ENCODE measurements at regions not wholly inside any gene's neighbourhood (a gene's known extent, or its start where the extent isn't known, plus 50 kb on each side); places are given as distances from the start of the nearest gene placed in this dataset.
A peak's percentile ranks its signal among the peaks of the same experiment; 100 is the strongest.
"Not testable (repeated sequence)": the region's sequence is repeated elsewhere in the genome, so short reads cannot be mapped to it uniquely, and the experiment has no call there.

DNA sequence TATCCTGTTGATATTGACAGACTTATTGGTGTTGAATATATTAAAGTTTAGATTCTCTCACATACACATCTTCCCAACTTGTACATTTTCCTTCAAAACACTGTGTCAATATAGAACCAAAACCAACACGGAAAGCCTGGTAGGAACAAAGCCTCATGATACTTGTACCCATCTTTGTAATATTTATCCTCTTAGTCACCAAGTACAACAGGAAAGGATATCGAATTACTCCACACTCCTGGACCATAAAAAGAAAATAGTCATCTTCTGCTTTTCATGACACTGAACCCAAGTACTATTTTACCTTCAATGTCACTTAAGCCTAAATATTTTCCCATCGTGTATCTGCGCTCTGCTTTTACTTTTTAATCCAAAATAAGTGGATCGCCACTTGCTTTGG, 702.9 kb upstream of the PCDH9 start:
- DNase-seq (ENCODE audit: low read depth), result no peak

DNA sequence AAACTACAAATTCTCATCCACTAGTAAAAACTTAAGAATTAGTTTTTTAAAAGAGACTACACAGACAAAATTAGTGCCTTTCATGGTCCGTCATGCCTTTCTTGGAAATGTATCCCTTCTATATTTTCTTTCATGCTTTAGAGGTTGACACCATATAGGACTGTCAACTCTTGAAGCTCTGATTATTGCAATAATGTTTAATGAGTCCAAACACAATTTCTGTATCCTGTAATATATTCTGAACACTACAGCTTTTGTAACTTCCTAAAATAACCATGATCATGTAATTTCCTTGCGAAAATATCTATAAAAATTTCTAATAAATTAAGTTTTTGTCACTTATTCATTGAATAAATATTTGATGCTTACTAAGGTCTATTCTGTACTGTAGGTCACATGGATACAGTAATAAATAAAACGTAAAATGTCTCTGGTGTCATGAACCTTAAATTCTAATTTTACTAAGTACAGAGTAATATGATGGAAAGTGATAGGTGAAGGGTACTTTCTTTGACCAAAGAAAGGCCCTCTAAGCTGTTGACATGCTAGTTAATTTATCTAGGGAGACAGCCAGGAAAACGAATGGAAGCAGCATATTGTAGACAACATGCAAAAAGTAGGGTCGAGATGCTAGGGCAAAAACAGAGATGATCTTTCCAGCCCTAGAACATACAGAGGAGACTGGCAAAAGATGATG, 687.3 kb upstream of the PCDH9 start:
- no peak for DNase-seq (ENCODE audit: low read depth)

DNA sequence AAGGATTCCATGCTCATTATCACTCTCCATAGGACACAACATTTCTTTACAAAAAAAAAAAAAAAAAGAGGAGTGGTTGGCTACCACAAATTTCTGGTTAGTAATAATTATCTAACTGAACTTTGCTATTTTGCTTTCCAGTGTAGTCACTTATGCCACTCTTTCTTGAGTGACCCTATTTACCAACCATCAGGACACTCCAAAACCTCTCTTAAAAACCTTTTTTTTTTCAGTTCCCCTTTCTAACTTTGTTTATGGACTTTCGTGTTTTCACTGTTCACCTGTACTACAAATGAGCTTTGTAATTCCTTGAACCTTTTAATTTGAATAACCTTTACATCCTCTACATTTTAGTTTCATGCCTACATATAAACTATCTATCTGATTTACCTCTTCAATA, 686.5 kb upstream of the PCDH9 start:
- DNase-seq (ENCODE audit: low read depth), result no peak

DNA sequence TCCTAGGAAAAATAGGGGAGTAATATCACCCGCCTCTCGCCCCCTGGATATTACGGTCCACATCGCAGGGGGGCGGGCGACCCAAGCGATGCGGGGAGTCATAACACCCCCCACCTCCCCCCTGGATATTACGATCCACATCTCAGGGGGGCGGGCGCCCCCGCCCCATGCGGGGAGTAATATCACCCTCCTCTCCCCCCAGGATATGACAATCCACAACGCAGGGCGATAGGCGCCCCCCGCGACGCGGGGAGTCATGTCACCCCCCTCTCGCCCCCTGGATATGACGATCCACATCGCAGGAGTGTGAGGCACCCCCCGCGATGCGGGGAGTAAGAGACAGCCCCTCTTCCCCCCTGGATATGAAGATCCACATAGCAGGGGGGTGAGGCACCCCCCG, 684.4 kb upstream of the PCDH9 start:
- no peak for DNase-seq (ENCODE audit: low read depth)

DNA sequence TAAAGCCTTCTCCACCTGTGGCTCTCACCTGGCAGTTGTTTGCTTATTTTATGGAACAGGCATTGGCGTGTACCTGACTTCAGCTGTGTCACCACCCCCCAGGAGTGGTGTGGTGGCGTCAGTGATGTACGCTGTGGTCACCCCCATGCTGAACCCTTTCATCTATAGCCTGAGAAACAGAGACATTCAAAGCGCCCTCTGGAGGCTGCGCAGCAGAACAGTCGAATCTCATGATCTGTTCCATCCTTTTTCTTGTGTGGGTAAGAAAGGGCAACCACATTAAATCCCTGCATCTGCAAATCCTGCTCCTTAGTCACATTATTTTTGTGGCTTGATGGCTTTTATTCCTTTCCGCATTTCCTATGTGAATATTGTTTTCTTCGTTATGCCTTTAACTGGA, 672.8 kb upstream of the PCDH9 start:
- not testable (repeated sequence) for DNase-seq (ENCODE audit: low read depth)

DNA sequence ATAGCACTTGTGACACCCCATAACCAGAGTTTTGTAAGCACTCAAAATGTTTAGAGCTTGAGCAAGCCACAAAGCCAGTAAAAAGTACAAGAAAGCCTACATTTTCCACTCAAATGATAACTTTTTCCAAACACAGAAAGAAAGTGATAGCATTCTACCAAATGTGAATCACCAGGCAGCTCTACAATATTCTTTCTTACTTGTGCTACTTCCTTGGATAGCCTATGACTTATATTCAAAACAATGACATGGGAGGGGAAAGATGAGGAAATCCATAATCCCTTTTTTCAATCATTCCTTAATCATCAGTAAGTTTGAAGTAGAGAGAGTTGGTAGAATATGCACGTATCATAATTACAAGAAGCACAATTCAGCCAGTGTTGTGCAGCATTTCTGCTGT, 650.8 kb upstream of the PCDH9 start:
- DNase-seq (ENCODE audit: low read depth), result peak; percentile 25

DNA sequence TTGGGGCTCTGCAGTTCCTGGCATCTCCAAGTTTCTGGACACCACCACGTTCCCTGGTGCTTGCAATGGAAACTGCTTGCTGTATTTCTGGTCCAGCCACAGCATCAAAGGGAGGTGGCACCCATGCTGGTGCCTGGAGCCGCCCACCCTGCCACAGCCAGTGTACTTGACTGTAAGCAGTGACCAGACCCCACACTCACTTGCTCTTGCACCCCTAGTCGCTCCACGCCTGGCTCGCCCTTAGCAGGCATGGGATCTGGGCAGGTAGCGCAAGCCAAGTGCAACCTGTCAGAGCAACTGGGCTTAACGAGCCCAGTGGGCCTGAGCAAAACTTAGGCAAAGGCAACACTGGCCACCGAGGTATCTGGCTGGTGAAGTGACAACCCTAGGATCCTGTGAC, 648.2 kb upstream of the PCDH9 start:
- no peak for DNase-seq (ENCODE audit: low read depth)

DNA sequence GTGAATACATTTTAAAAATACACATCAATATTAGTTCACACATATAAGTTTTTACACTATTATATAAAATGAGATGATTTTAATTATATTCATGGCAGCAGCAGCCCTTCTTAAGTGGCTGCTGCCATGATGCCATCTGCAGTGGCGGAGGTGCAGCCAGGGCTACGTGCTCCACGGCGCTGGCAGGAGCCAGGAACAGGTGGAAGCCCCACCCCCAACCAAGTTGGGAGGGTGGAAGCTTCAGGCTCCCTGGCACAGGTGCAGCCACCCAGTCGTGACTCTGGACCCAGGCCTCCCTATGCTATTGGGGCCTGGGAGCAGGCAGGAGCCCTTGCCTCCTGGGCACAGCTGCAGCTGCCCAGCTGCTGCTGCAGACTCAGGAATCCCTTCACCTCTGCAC, 646.9 kb upstream of the PCDH9 start:
- DNase-seq (ENCODE audit: low read depth), result no peak

DNA sequence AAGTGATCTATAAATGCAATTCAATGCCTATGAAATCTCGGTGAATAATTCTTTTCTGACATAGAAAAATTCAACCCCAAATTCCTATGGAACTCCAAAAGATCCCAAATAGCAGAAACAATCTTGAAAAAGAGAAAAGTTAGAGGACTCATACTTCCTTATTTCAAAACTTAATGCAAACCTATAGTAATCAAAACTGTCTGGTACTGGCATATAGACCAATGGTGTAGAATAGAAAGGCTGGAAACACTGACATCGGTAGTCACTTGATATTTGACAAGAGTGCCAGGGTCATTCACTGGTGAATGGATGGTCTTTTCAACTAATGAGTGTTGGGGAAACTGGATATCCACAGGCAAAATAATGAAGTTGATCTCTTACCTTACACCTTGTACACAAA, 637.1 kb upstream of the PCDH9 start:
- no peak for DNase-seq (ENCODE audit: low read depth)

DNA sequence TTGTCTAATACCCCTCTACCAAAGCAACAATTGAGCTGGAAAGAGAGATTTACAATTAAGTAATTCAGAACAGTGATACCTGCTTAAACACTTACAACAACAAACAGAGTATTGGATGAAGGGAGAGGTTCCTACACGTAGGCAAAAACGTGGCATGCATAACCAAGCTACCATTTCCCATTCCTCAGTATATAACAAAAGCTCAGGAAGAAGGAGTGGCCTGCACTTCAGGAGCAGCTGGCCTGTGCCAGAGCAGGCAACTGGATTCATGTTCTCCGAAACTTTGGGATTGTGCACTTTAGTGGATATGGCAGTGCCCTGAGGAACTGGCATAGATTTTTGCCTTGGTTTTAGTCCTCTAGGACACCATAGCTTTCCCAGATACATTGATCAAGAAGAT, 630.2 kb upstream of the PCDH9 start:
- DNase-seq (ENCODE audit: low read depth), result no peak

DNA sequence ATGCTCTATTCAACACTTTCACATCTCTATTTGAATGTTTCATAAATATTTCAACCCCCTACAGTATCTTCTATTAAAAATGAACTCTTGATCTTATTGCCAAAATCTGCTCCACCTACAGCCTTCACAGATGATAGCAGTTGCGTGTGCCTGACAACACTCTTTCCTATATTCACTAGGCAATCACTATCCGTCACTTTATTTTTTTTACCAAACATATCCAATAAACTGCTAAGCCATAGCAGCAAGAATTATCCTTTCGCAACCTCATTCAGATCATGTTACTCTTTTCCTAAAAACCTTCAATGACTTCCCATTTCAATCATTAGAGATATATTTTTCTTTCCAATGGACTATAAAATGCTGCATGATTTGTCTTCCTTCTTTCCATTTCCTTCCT, 629.8 kb upstream of the PCDH9 start:
- DNase-seq (ENCODE audit: low read depth), result no peak

DNA sequence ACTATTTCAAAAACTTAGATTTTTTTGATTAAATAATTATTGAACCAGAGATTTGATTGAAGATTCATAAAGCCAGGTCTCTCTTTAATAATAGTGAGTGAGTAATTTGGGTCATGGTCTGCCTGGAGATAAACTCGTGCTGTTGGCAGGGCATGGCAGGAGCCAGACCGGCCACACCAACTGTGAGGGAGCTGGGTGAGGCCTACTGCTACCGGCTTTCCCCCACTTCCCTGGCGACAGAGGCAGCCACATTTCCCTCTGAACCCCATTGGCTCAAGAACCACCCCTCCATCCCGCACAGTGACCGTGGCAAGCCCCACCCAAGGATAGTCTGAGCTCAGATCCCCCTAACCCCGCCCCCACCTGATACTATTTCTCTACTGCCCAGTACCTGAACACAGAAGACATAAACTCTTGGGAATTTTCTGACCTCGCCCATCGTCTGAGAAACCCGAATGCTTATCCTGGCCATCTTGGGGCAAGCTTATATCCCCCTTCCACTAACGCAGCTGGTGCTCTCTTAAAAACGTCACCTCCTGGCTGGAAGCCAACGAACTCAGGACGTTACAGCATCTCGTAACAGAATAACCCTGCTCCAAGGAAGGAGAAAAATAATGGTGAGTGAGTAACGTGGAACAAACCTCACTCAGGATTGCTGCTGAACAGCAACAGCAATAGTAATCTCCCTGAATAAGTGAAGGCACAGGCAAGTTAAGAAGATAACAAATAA, 627.6 kb upstream of the PCDH9 start:
- no peak for DNase-seq (ENCODE audit: low read depth)

DNA sequence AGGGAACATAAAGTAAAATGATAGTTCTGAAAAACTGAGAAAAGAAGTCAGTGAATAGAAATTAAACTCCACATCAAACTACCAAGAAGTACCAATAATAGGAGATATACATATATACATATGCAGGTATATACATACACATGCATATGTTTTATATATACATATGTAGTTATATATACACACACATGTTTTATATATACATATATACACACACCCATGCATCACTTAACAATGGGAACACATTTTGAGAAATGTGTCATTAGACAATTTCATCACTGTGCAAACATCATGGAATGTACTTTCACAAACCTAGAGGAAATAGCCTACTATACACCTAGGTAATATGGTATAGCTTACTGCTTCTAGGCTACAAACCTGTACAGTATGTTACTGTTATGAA, 626.8 kb upstream of the PCDH9 start:
- DNase-seq (ENCODE audit: low read depth), result no peak

DNA sequence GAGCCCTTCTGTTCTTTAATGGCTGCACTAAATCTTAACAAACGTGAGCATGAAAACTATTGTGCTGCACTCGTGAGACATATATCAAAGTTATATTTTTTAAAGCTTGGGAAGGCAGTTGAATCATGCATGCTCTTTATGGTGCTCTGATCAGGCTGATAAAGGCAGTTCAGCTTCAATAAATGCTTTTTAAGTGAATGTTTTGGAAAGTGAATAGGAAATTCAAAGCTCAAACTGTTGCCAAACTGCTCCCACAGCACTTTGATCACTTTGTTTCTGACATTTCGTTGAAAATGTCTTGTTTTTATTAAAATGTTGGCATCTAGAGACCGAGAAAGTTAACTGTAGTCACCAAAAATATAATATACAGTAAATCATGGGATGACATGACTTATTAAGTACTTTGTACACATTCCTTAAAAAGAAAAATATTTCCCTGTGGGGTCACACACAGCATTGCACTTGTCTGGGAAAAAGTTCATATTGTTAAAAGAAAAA, 625.7 kb upstream of the PCDH9 start:
- no peak for DNase-seq (ENCODE audit: low read depth)

DNA sequence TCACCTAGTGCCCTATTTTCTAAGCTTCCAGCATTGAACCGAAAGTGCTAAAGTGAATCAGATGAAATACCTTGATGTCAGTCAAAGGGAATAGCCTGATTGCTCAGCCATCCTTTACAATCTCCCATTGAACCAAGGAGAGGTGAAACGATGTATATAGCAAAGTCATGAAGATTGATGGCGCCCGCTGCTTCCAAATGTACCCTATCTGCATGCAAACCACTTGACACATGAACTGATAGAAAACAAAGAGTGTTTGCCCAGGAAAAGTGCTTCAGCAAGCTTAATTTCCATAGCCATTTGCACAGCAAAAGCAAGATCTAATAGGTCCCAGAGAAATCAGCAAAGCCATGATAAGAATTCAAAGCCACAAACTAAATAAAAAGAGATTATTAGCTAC, 624.9 kb upstream of the PCDH9 start:
- no peak for DNase-seq (ENCODE audit: low read depth)

DNA sequence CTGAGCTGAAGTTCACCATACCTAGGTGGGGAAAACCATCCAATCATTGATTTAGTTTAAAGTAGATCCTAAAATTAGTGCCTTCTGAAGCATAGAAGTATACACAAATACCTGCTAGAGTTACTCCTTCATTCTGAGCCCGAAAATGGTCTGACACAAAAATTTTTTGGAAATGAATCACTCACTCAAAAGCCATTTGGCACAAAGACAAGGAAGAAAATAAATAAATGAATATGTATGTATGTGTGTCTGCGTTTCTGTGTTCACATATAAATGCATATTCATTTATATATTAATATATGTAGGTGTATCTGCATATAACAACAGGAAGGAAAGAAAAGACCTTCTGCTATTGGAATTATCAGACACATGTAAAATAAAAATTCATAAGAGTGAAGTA, 614.4 kb upstream of the PCDH9 start:
- no peak for DNase-seq (ENCODE audit: low read depth)

DNA sequence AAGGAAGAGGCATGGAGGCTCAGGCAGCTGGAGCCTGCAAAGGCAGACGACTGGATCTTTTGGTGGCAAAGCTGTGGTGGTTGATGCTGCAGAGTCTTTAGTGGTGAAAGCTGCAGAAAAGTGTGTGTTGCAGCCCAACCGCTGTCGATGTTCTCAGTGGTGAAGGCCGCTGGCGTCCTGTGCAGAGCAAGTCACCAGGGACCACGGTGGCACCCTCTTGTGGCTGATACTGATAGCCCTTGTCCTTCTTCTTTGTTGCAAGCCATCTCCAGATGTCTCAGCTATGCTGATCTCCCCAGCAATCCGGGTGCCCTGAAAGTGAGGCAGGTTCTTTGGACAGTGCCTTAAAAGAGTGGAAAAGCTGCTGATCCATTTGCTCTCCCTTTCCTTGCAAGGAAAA, 610.9 kb upstream of the PCDH9 start:
- no peak for DNase-seq (ENCODE audit: low read depth)

DNA sequence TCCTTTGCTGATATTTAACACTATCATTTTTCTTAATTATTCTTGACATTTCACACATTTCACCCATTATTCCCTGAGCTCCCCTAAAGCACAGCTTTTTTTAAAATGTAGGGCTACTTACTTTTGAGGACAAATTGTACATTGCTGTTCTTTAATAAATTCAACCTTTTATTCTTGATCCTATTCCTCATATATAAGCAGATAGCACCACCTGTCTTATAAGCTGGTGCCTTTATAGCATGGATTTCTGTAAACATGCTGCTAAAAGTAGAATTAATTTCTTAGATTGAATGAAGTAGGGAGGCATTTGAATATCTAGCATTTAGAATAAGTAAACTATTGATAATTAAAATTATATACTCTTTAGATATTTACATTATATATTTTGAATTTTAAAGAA, 603.4 kb upstream of the PCDH9 start:
- no peak for DNase-seq (ENCODE audit: low read depth)

DNA sequence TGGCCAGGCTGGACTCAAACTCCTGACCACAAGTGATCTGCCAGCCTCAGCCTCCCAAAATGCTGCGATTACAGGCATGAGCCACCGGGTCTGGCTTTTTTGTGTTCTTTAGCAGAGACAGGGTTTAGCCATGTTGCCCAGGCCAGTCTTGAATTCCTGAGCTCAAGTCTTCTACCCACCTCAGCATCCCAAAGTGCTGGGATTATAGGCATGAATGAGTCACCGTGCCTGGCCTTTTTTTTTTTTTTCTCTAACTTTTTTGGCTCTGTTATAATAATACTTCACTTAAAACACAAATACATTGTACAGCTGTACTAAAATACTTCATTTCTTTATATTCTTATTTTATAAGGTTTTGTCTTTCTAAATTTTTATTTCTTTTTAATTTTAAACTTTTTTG, 599.5 kb upstream of the PCDH9 start:
- DNase-seq (ENCODE audit: low read depth), result no peak

DNA sequence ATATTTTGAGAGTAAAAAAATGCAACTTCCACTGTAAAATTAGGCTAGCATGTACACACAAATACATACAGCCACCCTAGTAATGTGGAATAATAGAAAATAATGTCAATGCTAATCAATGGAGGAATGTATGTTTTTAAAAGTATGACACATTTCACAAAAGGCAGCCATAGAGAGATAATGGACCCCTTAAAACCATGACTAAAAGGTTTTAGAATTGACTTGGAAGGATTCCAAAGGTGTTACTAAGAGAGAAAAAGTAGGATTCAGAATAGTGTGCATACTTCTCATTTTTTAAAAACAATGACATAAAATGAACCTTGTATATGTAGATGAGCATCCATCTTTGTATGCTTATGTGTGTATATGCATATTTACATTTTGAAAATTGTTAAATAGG, 597.9 kb upstream of the PCDH9 start:
- peak; percentile 28 for DNase-seq (ENCODE audit: low read depth)

DNA sequence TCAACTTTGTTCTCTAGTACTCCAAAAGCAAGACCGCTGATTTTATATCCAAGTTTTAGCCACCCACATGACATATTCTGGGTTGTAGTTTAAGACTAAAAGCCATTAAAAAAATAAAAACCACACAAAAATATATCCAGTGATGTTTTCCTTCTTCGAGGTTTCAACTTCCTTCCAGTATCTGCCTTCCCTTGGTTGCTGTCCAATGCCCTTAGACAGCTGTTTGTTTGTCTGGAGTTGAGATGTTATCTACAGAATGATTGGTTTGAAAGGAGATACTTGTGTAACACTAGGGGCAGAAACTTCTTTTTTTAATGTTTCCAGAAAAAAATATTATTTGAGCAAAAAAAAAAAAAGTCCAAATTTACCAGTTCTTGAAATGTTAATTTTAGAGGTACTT, 591.5 kb upstream of the PCDH9 start:
- no peak for DNase-seq (ENCODE audit: low read depth)

DNA sequence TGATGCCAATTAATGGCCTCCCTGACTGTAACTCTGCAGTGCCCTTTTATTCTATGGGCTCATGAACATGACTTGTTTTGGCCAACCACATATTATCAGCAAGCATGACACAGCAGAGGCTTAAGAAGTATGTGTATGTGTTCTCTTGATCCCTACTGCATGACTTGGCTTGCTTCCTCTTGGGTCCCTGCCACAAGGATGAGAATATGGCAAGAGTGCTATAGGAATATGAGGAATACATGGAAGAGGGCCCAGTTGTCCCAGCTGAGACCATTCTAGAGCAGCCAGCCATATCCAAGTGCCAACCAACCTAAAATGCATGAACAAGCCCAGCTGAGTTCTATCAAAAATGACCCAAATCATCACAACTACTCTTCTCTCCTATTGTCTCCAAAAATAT, 576.7 kb upstream of the PCDH9 start:
- no peak for DNase-seq (ENCODE audit: low read depth)

DNA sequence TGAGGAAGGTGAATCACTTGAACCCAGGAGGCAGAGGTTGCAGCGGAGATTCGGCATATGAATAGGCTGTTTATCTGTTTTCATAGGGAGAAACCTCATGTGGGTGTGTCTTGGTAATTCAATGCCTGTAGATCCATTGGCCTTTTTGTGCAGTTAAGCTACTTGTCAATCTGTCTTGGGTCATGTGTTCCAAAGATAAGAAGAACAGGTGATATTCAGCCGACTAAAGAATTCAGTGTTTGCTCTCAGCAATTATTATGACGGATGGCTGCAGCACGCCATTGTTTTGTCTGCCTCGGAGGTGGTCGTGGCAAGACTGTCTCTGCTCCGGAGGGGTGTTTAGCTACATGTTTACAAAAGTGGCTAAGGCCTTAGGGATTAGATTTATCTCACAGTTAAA, 573.0 kb upstream of the PCDH9 start:
- DNase-seq (ENCODE audit: low read depth), result no peak

DNA sequence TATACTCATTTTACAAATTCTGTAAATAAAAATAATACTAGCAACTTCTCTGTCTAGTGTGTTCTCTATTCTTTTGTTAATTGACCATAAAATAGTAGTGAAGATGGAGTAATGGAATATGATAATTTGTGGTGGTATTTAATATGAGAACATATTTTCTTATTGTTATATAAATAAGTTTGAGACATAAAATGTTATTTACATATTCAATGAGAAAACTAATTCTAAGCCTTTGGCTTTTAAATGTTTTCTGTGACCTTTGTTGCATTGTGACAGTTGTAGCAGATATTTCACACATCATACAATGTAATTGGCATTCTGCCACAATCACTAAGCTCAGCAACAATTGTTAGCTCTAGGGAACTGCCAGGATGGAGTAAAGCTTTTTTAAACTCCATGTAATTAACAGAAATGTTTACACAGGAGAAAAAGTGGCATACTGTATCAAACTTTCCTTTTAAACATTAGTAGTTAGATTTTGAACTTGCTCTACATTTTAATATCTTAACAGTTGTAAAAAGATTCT, 562.1 kb upstream of the PCDH9 start:
- no peak for DNase-seq (ENCODE audit: low read depth)

Measured in HS-5 (cell line).